Astrocyte of the cerebellum (primary cell): ENCODE measurements at regions not wholly inside any gene's neighbourhood (a gene's known extent, or its start where the extent isn't known, plus 50 kb on each side); places are given as distances from the start of the nearest gene placed in this dataset.

Experiments used
- DNase-seq: peaks from one replicate; pipeline ENCODE4 v3.0.0-alpha.2; 2011; ENCODE audit warnings: low read depth
- H3K4me3 ChIP-seq: 2 replicates; pipeline ENCODE4 v1.5.1; 2011; ENCODE audit warnings: mild to moderate bottlenecking, low read depth, low read length, moderate library complexity
- CTCF ChIP-seq: IDR thresholded peaks from 2 replicates; pipeline ENCODE4 v1.5.1; 2012; ENCODE audit warnings: low read length, low read depth, moderate library complexity, mild to moderate bottlenecking; ENCODE audit errors: missing control alignments
- in situ Hi-C: cut with HindIII; loops from 2 replicates; pipeline ENCODE4 v1.10.0; 2017; ENCODE audit warnings: low sequenced_read_pairs

- in situ Hi-C loops = no loop called here
- no peak overlapping the region for H3K4me3 ChIP-seq
- TF ChIP-seq CTCF = no peak
- no peak for DNase-seq
Measured at GRCh38 chr19:28785971-28786370, 427.0 kb downstream of the UQCRFS1 start.

GRCh38 chr19:28764066-28764465, 448.9 kb downstream of the UQCRFS1 start:
- in situ Hi-C loops = no loop called here
- no peak for DNase-seq
- no peak for TF ChIP-seq CTCF
- no peak overlapping the region for H3K4me3 ChIP-seq

GRCh38 chr19:28746478-28746877, 466.5 kb downstream of the UQCRFS1 start:
- in situ Hi-C loops = no loop called here
- no peak for TF ChIP-seq CTCF
- DNase-seq = no peak
- no peak overlapping the region for H3K4me3 ChIP-seq

- TF ChIP-seq CTCF = no peak
- in situ Hi-C loops = no loop called here
- no peak for DNase-seq
- no peak overlapping the region for H3K4me3 ChIP-seq
Measured at GRCh38 chr19:28744943-28745342, 468.0 kb downstream of the UQCRFS1 start.

GRCh38 chr19:28744014-28744413, 468.9 kb downstream of the UQCRFS1 start:
- no peak for TF ChIP-seq CTCF
- in situ Hi-C loops = no loop called here
- H3K4me3 ChIP-seq = no peak overlapping the region

GRCh38 chr19:28737021-28737895, 475.7 kb downstream of the UQCRFS1 start:
- TF ChIP-seq CTCF = peak; percentile 63
- no peak overlapping the region for H3K4me3 ChIP-seq
- DNase-seq = peak; percentile 22
- in situ Hi-C loops = no loop called here

More at GRCh38 chr19:28744014-28744413, 468.9 kb downstream of the UQCRFS1 start:
- DNase-seq = no peak
